ENCODE measurements at regions not wholly inside any gene's neighbourhood (a gene's known extent, or its start where the extent isn't known, plus 50 kb on each side); places are given as distances from the start of the nearest gene placed in this dataset.

DNA sequence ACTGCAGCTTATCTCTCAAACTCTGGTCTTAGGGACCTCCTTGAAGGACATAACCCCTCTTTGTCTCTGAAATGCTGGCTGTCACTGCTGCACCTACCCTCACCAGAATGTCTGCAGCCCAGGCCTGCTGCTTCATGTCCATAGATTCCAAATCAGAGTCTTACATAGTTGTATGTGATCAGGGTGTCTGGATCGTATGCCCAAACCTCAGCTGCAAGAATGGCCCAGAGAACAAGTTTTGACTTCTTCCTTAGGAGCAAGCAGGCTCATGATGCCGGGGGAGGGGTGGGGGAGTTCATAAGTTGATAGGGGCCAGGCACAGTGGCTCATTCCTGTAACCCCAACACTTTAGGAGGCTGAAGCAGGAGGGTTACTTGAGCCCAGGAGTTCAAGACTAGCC is 55.8 kb upstream of the RMDN2 start:
- TF ChIP-seq, protein P1, sequence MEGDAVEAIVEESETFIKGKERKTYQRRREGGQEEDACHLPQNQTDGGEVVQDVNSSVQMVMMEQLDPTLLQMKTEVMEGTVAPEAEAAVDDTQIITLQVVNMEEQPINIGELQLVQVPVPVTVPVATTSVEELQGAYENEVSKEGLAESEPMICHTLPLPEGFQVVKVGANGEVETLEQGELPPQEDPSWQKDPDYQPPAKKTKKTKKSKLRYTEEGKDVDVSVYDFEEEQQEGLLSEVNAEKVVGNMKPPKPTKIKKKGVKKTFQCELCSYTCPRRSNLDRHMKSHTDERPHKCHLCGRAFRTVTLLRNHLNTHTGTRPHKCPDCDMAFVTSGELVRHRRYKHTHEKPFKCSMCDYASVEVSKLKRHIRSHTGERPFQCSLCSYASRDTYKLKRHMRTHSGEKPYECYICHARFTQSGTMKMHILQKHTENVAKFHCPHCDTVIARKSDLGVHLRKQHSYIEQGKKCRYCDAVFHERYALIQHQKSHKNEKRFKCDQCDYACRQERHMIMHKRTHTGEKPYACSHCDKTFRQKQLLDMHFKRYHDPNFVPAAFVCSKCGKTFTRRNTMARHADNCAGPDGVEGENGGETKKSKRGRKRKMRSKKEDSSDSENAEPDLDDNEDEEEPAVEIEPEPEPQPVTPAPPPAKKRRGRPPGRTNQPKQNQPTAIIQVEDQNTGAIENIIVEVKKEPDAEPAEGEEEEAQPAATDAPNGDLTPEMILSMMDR (conservative IDR thresholded peaks at IDR 0.05) = no peak
- no peak for TF ChIP-seq EZH2 (IDR thresholded peaks at IDR 0.05; ENCODE audit: low read depth)
